ENCODE measurements at regions not wholly inside any gene's neighbourhood (a gene's known extent, or its start where the extent isn't known, plus 50 kb on each side); places are given as distances from the start of the nearest gene placed in this dataset.
A peak's percentile ranks its signal among the peaks of the same experiment; 100 is the strongest.

DNA sequence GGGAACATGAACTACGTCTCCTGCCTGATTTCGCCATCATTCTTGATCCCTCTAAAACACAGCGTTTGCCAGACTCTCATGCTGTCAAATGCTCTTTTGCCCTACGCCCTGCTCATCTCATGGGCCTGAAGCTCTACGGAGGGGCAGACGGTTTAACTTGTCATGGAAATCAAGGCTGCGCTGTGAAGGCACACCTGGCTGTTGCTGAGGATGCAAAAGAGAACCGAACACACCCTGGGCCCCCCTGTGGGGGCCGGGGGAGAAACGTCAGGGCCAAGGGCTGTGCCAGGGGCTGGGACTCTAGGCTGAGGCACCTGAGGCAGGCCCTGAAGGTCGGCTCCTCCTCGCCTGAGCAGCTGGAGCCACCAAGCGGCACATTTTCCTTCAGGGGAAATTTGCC, 957.2 kb downstream of the BRD1 start:
- DNase-seq (ENCODE audit: missing footprints): no peak
- no peak for ATAC-seq
- intact Hi-C loops (cut with DNase I): no loop called here

DNA sequence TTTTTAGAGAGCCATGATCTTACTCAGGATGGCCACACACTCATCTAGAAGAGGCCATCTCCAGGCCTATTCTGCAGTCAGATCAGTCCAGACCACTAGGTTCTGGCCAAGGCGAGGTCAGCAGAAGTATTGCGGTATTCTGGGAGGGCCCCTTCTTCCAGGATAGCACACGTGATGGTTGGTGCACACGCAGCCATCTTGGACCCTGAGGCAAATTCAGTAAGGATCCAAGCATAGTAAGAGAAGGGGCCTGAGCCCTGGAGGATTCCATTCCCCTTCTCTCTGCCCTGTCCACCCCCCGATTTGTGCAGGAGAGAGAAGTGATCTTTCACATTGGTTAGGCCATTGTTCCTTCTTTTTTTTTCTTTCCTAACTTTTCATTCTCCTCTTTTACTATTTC, 957.9 kb downstream of the BRD1 start:
- intact Hi-C loops (cut with DNase I): no loop called here
- DNase-seq (ENCODE audit: missing footprints) (no peak), ATAC-seq (no peak)

DNA sequence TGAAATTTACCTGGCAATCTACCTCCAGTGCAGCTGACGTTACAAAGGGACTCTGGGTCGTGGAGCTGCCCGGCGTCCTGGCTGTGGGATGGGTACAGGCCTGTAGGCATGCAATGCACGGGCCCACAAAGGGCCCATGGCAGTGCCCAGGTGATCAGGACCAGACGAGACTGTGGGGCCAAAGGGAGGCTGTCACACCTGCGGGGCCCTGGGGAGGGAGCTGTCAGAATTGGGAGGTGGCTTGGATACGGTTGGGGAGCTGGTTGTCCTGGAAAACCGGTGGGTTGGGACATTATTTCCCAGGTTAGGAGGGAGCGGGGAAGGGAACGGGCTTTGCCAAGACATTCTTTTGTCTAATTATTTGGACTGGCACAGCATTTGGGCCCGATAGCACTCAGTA, 958.5 kb downstream of the BRD1 start:
- ATAC-seq (no peak), DNase-seq (ENCODE audit: missing footprints) (no peak)
- intact Hi-C loops (cut with DNase I): no loop called here

DNA sequence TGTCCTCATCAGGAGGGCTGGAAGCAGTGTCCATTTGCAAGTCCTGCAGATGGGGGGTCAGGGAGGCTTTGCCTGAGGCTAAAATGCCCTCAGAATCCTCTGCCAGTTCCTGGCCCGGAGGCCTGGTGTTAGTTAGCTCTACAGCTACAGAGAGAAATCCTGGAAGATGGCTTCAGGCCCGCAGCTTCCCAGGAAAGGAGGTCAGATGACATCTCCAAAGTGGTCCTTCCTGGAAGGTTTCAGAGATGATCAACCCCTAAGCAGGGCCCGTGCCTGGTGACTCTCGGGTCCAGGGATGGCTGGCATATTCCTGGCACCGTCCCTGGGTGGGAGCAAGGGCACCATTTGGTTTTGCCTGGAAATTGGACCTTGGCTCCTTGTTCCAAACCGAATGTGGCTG, 959.1 kb downstream of the BRD1 start:
- intact Hi-C loops (cut with DNase I): no loop called here
- ATAC-seq: no peak
- DNase-seq (ENCODE audit: missing footprints): no peak

DNA sequence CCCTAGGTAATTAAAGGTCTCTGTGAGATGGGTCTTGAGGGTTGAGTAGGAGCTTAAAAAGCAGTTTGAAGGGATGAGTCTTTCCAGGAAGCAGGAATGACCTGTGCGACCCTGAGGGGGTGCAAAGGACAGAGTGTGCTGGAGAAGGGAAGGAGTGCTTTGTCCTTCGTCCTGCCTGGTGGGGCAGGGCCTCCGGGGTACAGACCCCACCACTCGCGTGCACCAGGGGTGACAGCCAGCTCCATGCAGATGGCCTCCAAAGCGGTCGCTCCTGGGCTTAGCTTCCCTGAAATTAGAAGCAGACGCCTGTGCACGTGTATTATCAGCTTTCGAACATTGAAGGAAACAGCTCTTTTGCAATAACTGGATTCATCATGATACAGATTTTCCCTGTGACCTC, 959.8 kb downstream of the BRD1 start:
- ATAC-seq: no peak
- intact Hi-C loops (cut with DNase I): no loop called here
- DNase-seq (ENCODE audit: missing footprints): no peak

DNA sequence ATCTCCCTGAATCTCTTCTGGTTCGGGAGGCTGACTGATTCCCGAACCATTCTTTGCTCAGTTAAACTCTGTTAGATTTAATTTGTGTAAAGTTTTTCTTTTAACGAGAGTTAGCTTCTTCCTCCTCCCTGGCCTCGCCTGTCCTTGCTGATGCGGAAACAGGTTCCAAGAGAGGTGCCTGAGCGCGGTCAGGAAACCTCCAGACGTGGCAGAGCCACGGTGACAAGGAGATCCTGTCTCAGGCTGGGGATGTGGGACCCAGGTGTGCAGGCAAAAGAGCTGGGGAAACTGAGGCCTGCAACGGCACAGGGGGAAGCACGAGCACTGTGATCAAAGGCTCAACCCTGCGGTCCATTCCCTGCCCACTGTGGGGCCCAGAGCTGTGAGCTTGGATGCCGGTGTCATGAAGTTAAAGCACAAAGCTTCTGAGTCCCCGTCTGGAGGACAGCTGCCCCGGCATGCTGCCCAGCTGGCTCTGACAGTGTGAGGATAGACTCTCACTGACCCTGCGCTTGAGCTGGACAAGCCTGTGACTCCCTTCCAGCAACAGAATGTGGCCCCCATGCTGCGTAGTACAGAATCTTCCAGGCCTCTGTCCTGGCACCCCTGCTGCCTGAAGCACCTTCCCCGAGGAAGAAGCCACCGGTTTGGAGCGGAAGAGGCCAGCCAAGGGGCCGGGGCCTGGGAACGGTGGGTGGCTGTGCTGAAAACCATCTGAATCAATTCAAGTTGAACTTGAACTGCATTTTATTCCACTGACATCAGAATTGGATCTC, 960.6 kb downstream of the BRD1 start:
- peak; percentile 57 for ATAC-seq
- intact Hi-C loops (cut with DNase I): no loop called here
- DNase-seq (ENCODE audit: missing footprints): no peak

DNA sequence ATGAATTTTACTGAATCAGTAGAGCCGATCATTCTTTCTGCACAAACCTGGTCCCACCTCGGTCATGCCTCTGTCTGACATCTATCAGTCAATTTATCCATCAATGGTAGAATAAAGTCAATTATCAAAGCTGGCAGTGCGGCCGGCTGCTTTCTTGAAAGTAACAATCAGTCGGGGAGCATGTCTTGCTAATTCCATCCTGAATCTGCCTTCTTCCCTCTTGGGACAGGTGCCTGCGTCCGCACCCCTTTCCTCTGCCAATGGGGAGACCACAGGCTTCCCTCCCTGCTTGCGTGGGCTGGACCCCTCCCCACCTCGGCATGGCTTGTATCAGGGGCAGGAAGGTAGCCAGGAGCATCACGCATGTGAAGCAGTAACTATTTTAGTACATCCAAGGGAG, 962.9 kb downstream of the BRD1 start:
- DNase-seq (ENCODE audit: missing footprints) (no peak), ATAC-seq (no peak)
- intact Hi-C loops (cut with DNase I): no loop called here

DNA sequence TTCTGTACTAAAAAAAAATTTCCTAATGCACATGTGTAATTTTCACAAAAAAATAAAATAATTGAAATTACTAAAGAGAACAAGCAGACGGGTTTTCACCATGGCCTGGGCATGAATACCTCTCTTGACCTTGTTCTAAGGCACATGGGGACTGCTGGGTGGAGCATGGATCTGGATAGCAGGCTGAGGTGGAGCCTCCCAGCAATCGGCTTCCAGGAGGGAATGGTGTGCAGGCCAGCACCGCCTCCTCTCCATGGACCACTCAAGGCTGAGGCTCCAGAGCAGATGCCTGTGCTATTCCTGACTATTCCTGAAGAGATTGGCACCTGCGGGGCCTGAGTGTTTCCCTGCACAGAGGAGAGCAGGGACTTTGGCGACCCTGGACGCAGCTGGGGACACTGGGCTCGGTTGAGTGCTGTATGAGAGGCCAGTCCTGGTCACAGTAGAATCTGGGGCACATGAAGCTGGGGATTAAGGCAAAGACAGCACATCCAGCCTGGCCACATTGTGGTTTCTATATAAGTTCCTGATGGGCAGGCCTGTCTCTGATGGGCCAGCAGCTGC, 963.6 kb downstream of the BRD1 start:
- intact Hi-C loops (cut with DNase I): no loop called here
- ATAC-seq (no peak), DNase-seq (ENCODE audit: missing footprints) (no peak)

DNA sequence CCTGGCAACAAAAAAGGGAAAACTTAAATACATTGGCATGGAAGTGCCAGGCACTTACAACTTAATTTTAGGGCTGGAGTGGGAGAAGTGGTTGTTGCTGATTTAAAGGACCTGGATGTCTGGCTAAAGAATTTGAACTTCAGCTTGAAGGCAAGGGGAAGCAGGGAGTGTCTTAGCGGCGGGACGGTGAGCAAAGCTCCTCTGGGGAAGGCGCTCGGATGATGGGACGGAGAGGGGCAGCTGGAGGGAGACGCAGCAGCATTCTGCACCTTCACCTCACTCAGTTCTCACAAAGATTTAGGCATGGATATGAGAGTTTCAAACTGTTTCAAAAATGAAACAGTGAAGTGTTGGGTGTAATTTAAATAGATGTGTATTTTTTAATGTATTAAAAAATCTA, 967.1 kb downstream of the BRD1 start:
- intact Hi-C loops (cut with DNase I): no loop called here
- no peak for DNase-seq (ENCODE audit: missing footprints)
- ATAC-seq: no peak

DNA sequence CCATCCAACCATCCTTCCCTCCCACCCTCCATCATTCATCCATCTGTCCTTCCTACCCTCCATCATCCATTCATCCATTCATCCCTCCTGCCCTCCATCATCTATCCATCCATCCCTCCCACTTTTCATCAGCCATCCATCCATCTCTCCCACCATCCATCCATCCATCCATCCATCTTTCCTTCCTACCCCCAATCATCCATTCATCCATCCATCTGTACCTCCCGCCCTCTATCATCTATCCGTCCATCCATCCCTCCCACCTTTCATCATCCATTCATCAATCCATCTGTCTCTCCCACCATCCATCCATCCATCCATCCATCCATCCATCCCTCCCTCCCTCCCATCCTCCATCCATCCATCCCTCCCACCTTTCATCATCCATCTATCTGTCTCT, 968.8 kb downstream of the BRD1 start:
- DNase-seq (ENCODE audit: missing footprints) (no peak), ATAC-seq (no peak)
- intact Hi-C loops (cut with DNase I): no loop called here

DNA sequence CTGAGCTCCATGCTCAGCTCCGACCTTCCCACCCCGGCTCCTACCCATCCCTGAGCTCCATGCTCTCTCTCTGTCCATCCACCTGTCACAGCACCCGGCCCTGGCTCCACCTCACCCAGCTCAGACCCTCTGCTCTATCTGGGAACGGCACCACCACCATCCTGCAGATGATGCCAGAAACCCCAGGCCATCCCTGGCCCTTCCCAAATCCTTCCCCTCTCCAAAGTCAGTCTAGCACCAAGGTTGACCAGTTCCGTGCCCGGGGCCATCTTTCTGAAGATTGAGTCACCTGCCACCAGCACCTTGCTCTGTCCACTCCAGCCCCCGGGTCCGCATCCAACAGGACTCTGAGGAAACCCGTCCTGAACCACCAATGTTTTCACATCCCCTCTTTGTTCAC, 969.6 kb downstream of the BRD1 start:
- ATAC-seq: no peak
- intact Hi-C loops (cut with DNase I): no loop called here
- no peak for DNase-seq (ENCODE audit: missing footprints)

DNA sequence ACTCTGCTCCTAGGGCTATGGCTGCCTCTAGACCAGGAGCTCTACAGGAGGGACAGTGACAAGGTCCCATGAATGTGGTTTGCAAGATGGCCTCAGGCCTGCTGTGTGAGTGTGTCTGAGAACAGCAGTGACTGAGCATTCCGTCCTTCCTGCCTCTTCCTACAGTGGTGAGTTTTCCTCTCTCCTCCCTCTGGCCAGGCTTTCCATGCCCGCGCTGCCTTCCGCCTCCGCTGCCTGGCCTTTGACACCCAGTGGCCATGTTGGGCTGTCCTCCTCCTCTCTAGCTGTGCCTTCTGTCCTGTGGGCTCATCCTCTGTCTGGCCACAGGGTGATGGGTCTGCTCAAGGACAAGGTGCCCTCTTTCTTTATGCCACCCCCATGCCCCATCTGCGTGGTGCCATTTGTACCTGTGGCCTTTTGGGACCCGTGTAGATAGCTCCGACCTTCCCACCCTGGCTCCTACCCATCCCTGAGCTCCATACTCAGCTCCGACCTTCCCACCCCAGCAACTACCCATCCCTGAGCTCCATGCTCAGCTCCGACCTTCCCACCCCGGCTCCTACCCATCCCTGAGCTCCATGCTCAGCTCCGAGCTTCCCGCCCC, 970.4 kb downstream of the BRD1 start:
- ATAC-seq (no peak), DNase-seq (ENCODE audit: missing footprints) (no peak)
- intact Hi-C loops (cut with DNase I): no loop called here

DNA sequence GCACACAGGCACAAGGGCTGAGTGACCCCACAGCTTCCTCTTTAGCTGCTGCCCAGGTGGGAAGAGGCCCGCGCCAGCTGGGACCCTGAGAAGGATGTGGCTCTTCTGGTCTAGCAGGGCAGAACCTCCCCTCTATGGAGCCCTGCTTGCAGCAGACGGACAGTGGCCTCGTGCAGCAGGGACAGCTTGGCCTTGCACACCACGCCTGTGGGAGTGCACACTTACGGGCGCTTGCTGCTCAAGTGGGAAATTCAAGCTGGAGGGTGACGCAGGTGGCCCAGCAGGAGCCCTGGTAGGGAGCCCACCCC, 971.4 kb downstream of the BRD1 start:
- intact Hi-C loops (cut with DNase I): no loop called here
- DNase-seq (ENCODE audit: missing footprints): no peak
- ATAC-seq: no peak

DNA sequence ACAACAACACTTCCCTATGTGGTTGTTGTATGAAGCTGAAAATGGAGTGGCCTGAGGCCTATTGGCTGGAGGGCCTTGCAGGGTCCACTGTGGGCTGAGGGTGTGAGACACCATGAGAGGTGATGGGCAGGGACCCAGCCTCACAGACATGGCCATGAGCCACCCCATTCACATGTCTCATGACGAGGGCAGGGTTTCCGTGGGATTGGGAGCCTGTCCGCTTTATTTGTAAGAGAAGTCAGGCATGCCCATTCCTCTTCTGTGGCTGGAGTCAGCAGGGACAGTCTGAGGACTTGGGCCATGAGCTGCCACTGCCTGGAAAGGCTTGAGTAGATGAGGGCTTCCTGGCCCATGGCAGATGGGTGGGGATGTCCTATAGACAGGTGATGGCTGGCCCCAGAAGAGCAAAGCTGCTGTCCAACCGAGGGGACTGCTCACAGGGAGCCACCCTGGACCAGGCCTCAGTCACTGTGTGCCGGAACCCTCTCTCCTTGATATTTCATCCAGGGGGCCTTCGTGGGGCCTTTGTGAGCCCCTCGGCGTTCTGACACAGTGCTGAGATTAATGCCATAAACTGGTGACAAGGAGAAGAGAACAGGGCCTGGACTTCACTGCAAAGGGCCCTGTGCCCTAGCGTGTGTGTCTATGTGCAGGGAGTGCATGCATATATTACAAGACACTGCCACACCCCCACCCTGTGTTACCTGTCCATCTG, 971.9 kb downstream of the BRD1 start:
- DNase-seq (ENCODE audit: missing footprints) (no peak), ATAC-seq (no peak)
- intact Hi-C loops (cut with DNase I): no loop called here

DNA sequence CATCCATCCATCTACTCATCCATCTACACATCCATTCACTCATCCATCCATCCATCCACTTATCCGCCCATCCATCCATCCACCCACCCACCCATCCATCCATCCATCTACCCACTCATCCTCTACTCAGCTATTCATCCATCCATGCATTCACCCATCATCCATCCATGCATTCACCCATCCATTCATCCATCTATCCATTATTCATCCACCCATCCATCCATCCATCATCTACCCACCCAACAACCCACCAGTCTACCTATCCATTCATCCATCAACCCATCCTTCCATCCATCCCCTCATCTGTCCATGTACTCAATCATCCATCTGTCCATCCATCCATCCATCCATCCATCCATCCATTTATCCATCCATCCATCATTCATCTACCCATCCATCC, 972.7 kb downstream of the BRD1 start:
- ATAC-seq (no peak), DNase-seq (ENCODE audit: missing footprints) (no peak)
- intact Hi-C loops (cut with DNase I): no loop called here

DNA sequence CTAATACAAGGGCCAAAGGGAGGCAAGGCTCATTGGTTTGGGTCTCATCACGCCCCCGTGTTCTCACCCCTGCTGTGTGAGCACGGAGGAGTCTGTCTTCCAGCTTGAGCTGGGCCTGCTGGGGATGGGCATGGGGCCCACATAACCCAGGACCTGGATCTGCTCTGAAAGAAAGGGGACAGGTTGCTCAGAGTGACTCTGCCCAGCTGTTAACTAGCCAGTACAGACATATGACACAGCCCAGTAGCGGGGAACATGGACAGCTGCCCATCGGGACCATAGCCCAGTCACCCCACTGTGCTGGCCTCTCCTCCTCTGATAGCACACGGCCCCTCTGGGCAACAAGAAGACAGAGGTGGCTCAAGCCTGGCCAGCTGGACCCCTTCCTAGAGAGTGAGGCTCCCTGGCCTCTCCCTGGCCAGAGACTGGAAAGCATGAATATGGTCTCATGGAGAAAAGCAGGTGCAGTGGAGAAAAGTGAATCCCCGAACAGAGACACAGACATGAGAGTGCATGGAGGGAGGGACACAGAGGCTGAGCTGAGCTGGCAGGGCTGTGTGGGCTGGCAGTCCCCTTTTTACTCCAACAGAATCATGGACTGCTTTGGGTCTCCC, 973.9 kb downstream of the BRD1 start:
- no peak for DNase-seq (ENCODE audit: missing footprints)
- no peak for ATAC-seq
- intact Hi-C loops (cut with DNase I): no loop called here

DNA sequence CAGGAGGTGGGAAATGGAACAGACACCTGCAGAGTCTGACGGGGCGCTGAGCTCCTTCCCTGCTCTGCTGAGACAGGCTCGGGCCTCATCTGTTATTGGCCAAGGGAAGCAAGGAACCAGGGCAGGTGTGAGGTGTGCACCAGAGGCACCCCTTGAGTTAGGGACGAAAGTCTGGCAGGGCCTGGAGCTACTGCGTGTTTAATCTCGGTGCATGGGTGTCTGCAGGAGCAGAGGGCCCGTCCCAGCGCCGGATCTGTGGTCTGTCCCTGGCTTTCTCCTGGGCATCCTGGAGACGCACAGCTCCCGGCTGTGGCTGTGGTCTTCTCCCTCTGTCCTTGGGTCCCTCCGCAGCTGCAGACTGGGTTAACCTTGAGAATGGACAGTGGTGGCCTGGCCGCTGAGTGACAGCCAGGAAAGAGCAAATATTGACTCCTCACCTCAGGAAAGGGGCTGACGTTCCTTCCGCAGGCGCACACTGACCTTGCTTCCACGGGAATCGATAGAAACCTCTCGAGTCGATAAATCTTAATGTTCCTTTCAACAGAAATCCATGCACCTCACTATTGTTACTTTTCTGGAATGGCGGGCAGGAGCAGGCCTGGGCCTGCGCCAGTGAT, 975.6 kb downstream of the BRD1 start:
- ATAC-seq: no peak
- intact Hi-C loops (cut with DNase I): no loop called here
- DNase-seq (ENCODE audit: missing footprints): no peak

DNA sequence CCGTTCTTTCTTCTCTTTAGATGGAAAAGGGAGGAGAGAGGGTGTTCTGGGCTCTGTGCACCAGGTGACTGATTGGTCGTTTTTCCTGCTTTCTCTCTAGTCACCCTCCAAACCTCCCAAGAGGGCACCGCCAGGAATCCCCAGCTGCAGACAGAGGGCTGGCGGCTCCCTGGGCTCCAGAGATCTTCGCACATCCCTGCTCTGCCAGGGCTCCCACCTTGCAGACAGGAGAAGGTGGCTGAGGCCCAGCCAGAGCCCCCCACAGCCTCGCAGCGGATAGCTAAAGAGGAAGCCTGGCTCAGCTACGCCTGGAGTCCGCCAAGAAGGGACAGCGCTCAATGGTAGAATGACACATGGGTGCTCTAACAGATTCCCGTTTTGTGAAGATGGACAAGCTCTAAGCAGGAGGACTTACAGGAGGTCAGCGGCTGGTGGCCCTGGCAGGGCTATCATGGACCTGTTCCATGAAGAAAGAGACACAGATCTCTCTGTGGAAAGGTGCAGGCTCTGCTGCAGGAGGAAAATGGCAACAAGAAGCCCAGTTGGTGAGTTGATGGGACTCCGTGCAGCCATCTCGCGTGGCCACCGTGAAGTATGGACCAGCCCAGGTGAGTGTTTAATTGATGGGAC, 976.9 kb downstream of the BRD1 start:
- intact Hi-C loops (cut with DNase I): no loop called here
- ATAC-seq (no peak), DNase-seq (ENCODE audit: missing footprints) (no peak)

All from Right ventricle myocardium inferior (tissue), 1 donor.